Small intestine (tissue), 7 donors: ENCODE measurements at regions not wholly inside any gene's neighbourhood (a gene's known extent, or its start where the extent isn't known, plus 50 kb on each side); places are given as distances from the start of the nearest gene placed in this dataset.

Source experiments
- DNase-seq, 2 donors: peaks; one replicate each; pipeline versions ENCODE4 v3.0.0 to v3.0.0-alpha.2; 2013
- FAIRE-seq: peaks from 2 replicates; lab custom pipeline; 2012; peaks lifted over from hg19 to GRCh38; lab: Jason Lieb, UNC
- H3K27ac ChIP-seq, 3 donors: one replicate each; pipeline ENCODE4 v1.5.1; 2013; ENCODE audit warnings: low read length in 2 of 3, mild to moderate bottlenecking in 2 of 3, control low read depth in 1 of 3, inconsistent platforms in 1 of 3, low read depth in 1 of 3, moderate library complexity in 1 of 3
- H3K27me3 ChIP-seq, 3 donors: one replicate each; pipeline ENCODE4 v1.6.1; 2013; ENCODE audit warnings: low read length in 3 of 3, inconsistent platforms in 1 of 3; ENCODE audit not compliant: control insufficient read depth in 3 of 3, insufficient read depth in 3 of 3
- H3K36me3 ChIP-seq, 3 donors: one replicate each; pipeline ENCODE4 v1.6.1; 2013; ENCODE audit warnings: low read length in 3 of 3, inconsistent platforms in 1 of 3, low read depth in 1 of 3, mild to moderate bottlenecking in 1 of 3, moderate library complexity in 1 of 3; ENCODE audit not compliant: control insufficient read depth in 3 of 3, insufficient read depth in 2 of 3
- H3K4me1 ChIP-seq, 3 donors: one replicate each; pipeline ENCODE4 v1.6.1; 2013; ENCODE audit warnings: low read length in 2 of 3, inconsistent platforms in 1 of 3, low read depth in 1 of 3, mild to moderate bottlenecking in 1 of 3, moderate library complexity in 1 of 3; ENCODE audit not compliant: control insufficient read depth in 3 of 3, insufficient read depth in 2 of 3
- H3K4me3 ChIP-seq, 3 donors: one replicate each; pipeline ENCODE4 v1.5.1; 2013; ENCODE audit warnings: low read length in 3 of 3, control low read depth in 1 of 3, inconsistent platforms in 1 of 3, low read depth in 1 of 3, mild to moderate bottlenecking in 1 of 3, moderate library complexity in 1 of 3
- H3K9me3 ChIP-seq, 2 donors: one replicate each; pipeline ENCODE4 v1.6.1; 2013; ENCODE audit warnings: low read depth in 1 of 2, low read length in 1 of 2; ENCODE audit not compliant: control insufficient read depth in 2 of 2, insufficient read depth in 1 of 2
- WGBS, 3 donors: extraction: QIAGEN DNeasy Blood & Tissue Kit; methylation state at CpG; one replicate each; pipeline ENCODE4 v1.1.7; 2013; 5-methylcytosine and 5-hydroxymethylcytosine counted together
- donor health status: healthy with polysubstance abuse.
- donor health status: control.
- donor health status: control.
- donor health status: Bipolar disorder and iron deficiency.
- donor health status: healthy.

GRCh38 chr1:192713921-192714320, 78.0 kb downstream of the RGS13 start:
- Histone ChIP-seq H3K9me3 (peaks cover 0 to 3% of the 10 kb centered on the region in 2 donors), H3K27me3 (no peaks in the 10 kb centered on the region), H3K27ac (no peak overlapping the region), H3K4me3 (no peak overlapping the region), H3K36me3 (no peaks in the 10 kb centered on the region), H3K4me1 (no peaks in the 10 kb centered on the region)
- DNase-seq: no peak
- FAIRE-seq: no peak
- WGBS, 3 donors: 68 to 83% (median 80%) methylated on average over 4 of the region's 4 CpGs

GRCh38 chr1:192724670-192725069, 84.2 kb upstream of the RGS2 start:
- DNase-seq (no peak), FAIRE-seq (no peak)
- no peak overlapping the region for H3K27ac ChIP-seq
- H3K36me3 ChIP-seq: no peaks in the 10 kb centered on the region
- H3K27me3 ChIP-seq: no peaks in the 10 kb centered on the region
- H3K9me3 ChIP-seq: peaks cover 0 to 3% of the 10 kb centered on the region in 2 donors
- H3K4me3 ChIP-seq: no peak overlapping the region
- 88 to 91% (median 90%) methylated on average over 4 of the region's 4 CpGs for WGBS, 3 donors
- no peaks in the 10 kb centered on the region for H3K4me1 ChIP-seq

- no peaks in the 10 kb centered on the region for H3K4me1 ChIP-seq
- no peak overlapping the region for H3K27ac ChIP-seq
- H3K27me3 ChIP-seq: no peaks in the 10 kb centered on the region
- H3K9me3 ChIP-seq: no peaks in the 10 kb centered on the region
- FAIRE-seq (no peak), DNase-seq (no peak)
- no peaks in the 10 kb centered on the region for H3K36me3 ChIP-seq
- H3K4me3 ChIP-seq: no peak overlapping the region
- WGBS, 3 donors: 62 to 85% (median 70%) methylated on average over 6 of the region's 6 CpGs
Observed at GRCh38 chr1:192726820-192727504, 81.9 kb upstream of the RGS2 start.

- FAIRE-seq (no peak), DNase-seq (no peak)
- H3K4me3 ChIP-seq: no peak overlapping the region
- no peaks in the 10 kb centered on the region for H3K4me1 ChIP-seq
- no peak overlapping the region for H3K27ac ChIP-seq
- no peaks in the 10 kb centered on the region for H3K9me3 ChIP-seq
- no peaks in the 10 kb centered on the region for H3K27me3 ChIP-seq
- H3K36me3 ChIP-seq: no peaks in the 10 kb centered on the region
Observed at GRCh38 chr1:192729500-192729899, 79.3 kb upstream of the RGS2 start.

GRCh38 chr1:192730198-192730597, 78.6 kb upstream of the RGS2 start:
- Histone ChIP-seq H3K4me1 (no peaks in the 10 kb centered on the region), H3K9me3 (no peaks in the 10 kb centered on the region), H3K36me3 (no peaks in the 10 kb centered on the region), H3K27me3 (no peaks in the 10 kb centered on the region), H3K4me3 (no peak overlapping the region), H3K27ac (no peak overlapping the region)
- FAIRE-seq: no peak
- DNase-seq: no peak

GRCh38 chr1:192732787-192733186, 76.1 kb upstream of the RGS2 start:
- 91 to 93% (median 93%) methylated on average over 2 of the region's 2 CpGs for WGBS, 3 donors

GRCh38 chr1:192735298-192735915, 73.4 kb upstream of the RGS2 start:
- Histone ChIP-seq H3K4me3 (no peak overlapping the region), H3K27ac (no peak overlapping the region), H3K36me3 (no peaks in the 10 kb centered on the region), H3K27me3 (no peaks in the 10 kb centered on the region), H3K9me3 (no peaks in the 10 kb centered on the region), H3K4me1 (no peaks in the 10 kb centered on the region)
- DNase-seq (no peak), FAIRE-seq (no peak)
- WGBS, 3 donors: 72 to 81% (median 80%) methylated on average over 3 of the region's 3 CpGs

More at GRCh38 chr1:192732787-192733186, 76.1 kb upstream of the RGS2 start:
- no peaks in the 10 kb centered on the region for H3K4me1 ChIP-seq
- H3K4me3 ChIP-seq: no peak overlapping the region
- no peaks in the 10 kb centered on the region for H3K9me3 ChIP-seq
- DNase-seq (no peak), FAIRE-seq (no peak)
- no peaks in the 10 kb centered on the region for H3K27me3 ChIP-seq
- no peaks in the 10 kb centered on the region for H3K36me3 ChIP-seq
- H3K27ac ChIP-seq: no peak overlapping the region

GRCh38 chr1:192737306-192737705, 71.5 kb upstream of the RGS2 start:
- Histone ChIP-seq H3K27ac (no peak overlapping the region), H3K27me3 (no peaks in the 10 kb centered on the region), H3K4me1 (no peaks in the 10 kb centered on the region), H3K4me3 (no peak overlapping the region), H3K9me3 (peaks cover 0 to 4% of the 10 kb centered on the region in 2 donors), H3K36me3 (no peaks in the 10 kb centered on the region)
- FAIRE-seq: no peak
- DNase-seq: no peak
- WGBS, 3 donors: 56 to 72% (median 70%) methylated on average over 6 of the region's 6 CpGs
